ENCODE measurements at regions not wholly inside any gene's neighbourhood (a gene's known extent, or its start where the extent isn't known, plus 50 kb on each side); places are given as distances from the start of the nearest gene placed in this dataset.
"Not testable (repeated sequence)": the region's sequence is repeated elsewhere in the genome, so short reads cannot be mapped to it uniquely, and the experiment has no call there.

DNA sequence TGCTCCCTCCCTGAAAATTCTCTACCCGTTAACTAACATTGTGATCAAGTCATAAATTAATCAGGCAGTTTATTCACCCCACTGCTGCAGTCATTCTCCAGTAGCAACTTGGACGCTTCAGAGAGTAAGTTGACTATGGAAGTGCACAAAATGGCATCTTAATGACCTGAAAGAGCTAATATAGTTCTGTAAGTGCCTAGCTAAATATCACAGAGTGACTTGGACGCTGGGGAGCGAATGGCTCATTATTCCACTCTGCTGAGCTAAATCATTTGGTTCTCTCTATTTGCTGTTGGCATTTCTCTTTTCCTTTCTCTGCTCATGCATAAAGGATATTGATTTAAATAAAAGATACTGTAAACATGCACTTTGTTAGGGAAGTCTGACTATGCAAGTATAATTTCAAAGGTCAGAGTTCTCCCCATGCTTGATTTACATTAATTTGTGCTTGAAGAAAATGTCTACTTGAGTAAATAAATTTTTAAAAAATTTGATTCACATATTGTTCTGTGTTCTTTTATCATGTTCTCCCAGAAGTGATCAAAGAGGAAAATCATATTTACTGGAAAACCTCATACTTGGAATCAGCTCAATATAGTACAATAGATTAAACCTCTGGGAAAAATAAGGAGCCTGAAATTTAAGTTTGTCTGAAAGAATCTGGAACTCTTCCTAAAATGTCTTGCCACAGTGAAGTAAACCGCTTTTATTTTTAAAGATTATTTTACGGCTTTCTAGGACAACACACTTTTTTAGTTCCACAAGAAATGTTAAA lies 169.5 kb upstream of the HAPLN1 start:
- no peak overlapping the region for H3K4me3 Mint-ChIP-seq
- ATAC-seq (replicated peaks) (no peak), DNase-seq (no peak)
- no peaks in the 10 kb centered on the region for H3K27me3 Mint-ChIP-seq
- no peaks in the 10 kb centered on the region for H3K4me1 Mint-ChIP-seq (ENCODE audit: low read depth in 2 of 2)
- H3K27ac Mint-ChIP-seq: no peak overlapping the region
- no peaks in the 10 kb centered on the region for H3K9me3 Mint-ChIP-seq
- no peaks in the 10 kb centered on the region for H3K36me3 Mint-ChIP-seq (ENCODE audit: insufficient read depth)

DNA sequence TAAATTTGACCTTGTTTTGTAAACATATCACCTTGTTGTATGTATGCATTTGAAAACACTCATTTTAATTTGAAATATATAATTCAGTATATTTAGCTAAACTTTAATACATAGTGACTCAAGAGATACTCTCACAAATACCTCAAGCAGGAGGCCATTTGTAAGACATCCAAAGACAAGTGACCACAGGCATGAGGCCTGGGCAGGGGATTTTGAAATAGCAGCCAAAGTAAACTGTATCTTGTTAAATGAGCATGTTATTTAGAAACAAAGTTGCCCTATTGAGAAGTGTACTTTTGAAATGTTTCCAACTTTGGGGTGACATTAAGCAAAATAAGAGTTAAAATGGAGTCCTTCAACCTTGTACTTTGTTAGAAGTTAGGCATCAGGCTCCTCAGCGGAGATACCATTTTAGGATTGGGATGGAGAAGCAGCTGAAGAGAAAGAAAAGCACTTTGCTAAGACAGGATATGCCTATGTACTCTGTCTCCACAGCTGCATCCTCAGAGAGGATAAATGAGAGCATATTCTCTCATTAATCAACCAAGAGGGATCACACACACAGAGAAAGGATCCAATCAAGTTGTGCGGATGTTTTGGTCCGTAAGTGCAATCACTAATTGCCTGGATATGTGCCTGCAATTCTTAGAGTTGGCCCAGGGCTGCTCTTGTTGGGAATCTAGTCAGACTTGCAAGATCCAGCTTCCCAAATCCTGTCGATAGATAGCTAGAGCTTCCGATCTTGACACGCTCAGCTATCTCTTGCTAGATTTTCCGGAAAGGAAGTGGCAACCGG lies 157.5 kb upstream of the HAPLN1 start:
- Mint-ChIP-seq H3K27me3 (no peaks in the 10 kb centered on the region), H3K4me3 (no peak overlapping the region), H3K4me1 (ENCODE audit: low read depth in 2 of 2) (no peaks in the 10 kb centered on the region), H3K36me3 (ENCODE audit: insufficient read depth) (no peaks in the 10 kb centered on the region), H3K9me3 (peaks cover 0 to 2% of the 10 kb centered on the region in 2 donors), H3K27ac (no peak overlapping the region)
- ATAC-seq (replicated peaks): no peak
- DNase-seq: no peak

DNA sequence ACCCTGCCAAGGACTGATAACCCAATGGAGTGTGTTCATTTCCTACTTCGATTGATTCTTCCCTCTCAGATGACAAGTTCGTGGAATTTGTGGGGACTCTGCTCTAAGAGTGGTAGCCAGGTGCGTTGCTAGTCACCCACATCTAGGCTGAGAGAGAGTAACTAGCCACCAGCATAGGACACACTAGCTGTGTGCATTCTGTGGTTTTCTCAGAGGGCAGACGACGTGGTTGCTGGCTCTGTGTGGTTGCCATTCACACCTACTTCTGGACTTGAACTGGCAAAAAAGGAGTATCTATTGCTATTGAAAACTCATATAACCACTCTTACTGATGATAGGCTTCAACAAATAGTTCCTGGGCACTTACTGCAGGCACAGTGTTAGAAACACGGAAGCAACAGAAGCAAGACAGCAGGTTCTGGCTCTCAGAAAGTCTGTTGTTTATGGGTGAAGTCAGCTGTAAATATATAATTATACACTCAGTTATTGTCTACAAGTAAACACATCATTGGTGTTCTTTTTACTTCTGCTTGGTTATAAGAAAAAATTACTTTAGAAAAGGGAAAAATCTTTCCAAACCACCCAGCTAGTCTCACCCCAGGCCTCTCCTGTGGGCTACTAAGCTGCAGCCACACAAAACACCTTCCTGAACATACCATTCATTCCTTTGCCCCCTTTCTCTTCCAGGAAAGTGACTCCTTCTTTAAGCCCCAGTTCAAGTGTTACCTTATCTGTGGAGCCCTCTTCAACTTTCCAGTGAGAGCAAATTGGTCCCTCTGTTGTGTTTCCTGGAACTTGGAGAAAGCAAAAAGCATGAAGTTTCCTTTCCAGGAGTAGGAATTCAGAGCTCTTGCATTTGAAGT lies 151.1 kb upstream of the HAPLN1 start:
- peaks cover 0 to 4% of the 10 kb centered on the region in 2 donors for H3K9me3 Mint-ChIP-seq
- no peak overlapping the region for H3K4me3 Mint-ChIP-seq
- no peaks in the 10 kb centered on the region for H3K27me3 Mint-ChIP-seq
- ATAC-seq (replicated peaks) (no peak), DNase-seq (no peak)
- no peak overlapping the region for H3K27ac Mint-ChIP-seq
- H3K36me3 Mint-ChIP-seq (ENCODE audit: insufficient read depth): no peaks in the 10 kb centered on the region
- H3K4me1 Mint-ChIP-seq (ENCODE audit: low read depth in 2 of 2): no peaks in the 10 kb centered on the region

DNA sequence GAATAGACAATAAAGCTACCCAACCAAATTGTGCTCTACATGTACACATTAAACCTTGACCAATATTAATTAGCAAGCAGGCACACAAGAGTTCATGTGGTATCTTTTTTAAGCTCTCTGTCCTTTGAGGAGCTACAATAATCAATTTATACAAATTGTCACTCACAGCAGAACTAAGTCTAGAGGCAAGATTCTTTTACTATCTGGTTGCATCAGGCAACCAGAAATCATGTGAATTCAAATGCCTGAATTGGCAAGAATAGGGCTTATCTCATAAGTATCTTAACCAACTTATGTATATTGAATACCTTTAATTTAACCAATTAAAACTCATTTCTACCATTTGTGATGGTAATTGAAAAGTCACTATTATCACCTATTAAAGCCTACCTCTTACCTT lies 145.5 kb upstream of the HAPLN1 start:
- H3K27me3 Mint-ChIP-seq: no peaks in the 10 kb centered on the region
- H3K27ac Mint-ChIP-seq: no peak overlapping the region
- no peaks in the 10 kb centered on the region for H3K4me1 Mint-ChIP-seq (ENCODE audit: low read depth in 2 of 2)
- ATAC-seq (replicated peaks) (no peak), DNase-seq (no peak)
- H3K36me3 Mint-ChIP-seq (ENCODE audit: insufficient read depth): no peaks in the 10 kb centered on the region
- no peak overlapping the region for H3K4me3 Mint-ChIP-seq
- peaks cover 4 to 8% of the 10 kb centered on the region in 2 donors for H3K9me3 Mint-ChIP-seq

DNA sequence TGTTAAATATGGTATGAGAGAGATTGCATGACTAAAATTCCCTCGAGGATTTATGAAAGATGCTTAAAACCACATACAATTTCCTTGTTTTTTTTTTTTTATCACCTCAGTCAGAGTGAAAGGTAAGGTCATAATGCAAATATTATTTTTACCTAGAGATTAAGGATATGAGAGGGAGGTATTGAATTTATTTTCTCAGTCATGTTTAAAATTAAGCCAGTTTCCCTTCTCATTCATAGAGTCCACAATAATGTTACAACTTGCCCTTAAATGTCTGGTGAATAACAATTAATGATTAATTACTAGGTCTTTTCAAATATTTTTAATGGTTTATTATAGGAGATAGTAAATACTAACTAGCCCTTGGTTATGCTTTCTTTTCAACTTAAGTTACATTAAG lies 144.9 kb upstream of the HAPLN1 start:
- Mint-ChIP-seq H3K27ac (no peak overlapping the region), H3K36me3 (ENCODE audit: insufficient read depth) (no peaks in the 10 kb centered on the region), H3K4me1 (ENCODE audit: low read depth in 2 of 2) (no peaks in the 10 kb centered on the region), H3K4me3 (no peak overlapping the region), H3K9me3 (peaks cover 4 to 8% of the 10 kb centered on the region in 2 donors), H3K27me3 (no peaks in the 10 kb centered on the region)
- no peak for DNase-seq
- no peak for ATAC-seq (replicated peaks)

DNA sequence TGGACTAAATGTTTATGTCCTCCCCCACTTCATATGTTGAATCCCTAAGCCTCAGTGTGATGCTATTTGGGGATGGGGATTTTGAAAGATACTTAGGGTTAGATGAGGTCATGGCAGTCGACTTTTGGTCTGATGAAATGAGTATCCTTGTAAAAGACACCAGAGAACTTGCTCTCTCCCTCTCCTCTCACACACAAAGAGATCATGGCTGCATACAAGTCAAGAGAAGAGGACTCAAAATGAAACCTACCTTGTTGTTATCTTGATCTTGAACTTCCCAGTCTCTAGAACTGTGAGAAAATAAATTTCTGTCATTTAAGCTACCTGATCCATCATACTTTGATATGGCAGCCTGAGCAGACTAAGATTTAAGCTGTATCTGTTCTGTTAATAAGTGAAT lies 144.0 kb upstream of the HAPLN1 start:
- H3K9me3 Mint-ChIP-seq: peaks cover 4 to 8% of the 10 kb centered on the region in 2 donors
- H3K4me1 Mint-ChIP-seq (ENCODE audit: low read depth in 2 of 2): no peaks in the 10 kb centered on the region
- DNase-seq (no peak), ATAC-seq (replicated peaks) (no peak)
- H3K27me3 Mint-ChIP-seq: no peaks in the 10 kb centered on the region
- H3K4me3 Mint-ChIP-seq: no peak overlapping the region
- no peak overlapping the region for H3K27ac Mint-ChIP-seq
- H3K36me3 Mint-ChIP-seq (ENCODE audit: insufficient read depth): no peaks in the 10 kb centered on the region

DNA sequence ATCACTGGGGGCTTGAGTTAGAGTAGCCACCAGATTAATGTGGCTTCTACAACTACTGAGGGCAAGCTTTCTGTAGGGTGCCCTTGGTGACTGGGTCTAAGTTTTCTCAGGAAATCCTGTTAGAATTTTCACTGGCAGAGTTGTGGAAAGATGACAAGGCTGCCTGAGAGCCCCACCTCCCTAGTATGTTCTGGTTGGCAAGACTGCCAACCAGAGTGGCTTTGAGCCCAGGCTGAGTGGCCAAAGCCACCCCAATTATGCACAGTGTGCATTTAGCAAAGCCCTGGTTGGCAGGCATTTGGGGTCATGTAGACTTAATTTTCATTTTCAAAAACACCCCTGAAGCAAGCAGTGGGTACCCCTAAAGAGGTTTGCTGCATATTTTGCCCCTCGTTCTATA lies 136.7 kb upstream of the HAPLN1 start:
- no peak overlapping the region for H3K4me3 Mint-ChIP-seq
- H3K27ac Mint-ChIP-seq: no peak overlapping the region
- H3K27me3 Mint-ChIP-seq: no peaks in the 10 kb centered on the region
- H3K9me3 Mint-ChIP-seq: peaks cover under 1 to 5% of the 10 kb centered on the region in 2 donors
- DNase-seq (no peak), ATAC-seq (replicated peaks) (no peak)
- H3K4me1 Mint-ChIP-seq (ENCODE audit: low read depth in 2 of 2): no peaks in the 10 kb centered on the region
- no peaks in the 10 kb centered on the region for H3K36me3 Mint-ChIP-seq (ENCODE audit: insufficient read depth)

DNA sequence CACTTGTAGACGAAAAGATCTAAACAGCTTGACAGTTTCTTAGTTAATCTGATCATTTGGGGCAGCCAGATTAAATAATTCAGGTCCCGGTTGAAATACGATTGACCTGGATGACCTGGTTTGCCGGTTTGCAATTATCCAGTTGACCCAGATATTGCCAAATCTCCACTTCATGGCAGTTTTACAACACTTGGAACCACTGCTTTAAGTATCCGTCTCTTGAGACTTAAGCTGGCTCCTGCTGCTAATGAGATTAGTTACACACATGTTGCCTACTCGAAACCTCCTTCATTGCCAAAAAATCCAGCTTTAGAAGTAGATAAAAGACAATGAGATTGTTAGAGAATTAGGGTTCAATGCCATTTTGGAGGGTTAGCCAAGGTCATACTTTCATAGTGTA lies 136.2 kb upstream of the HAPLN1 start:
- no peaks in the 10 kb centered on the region for H3K27me3 Mint-ChIP-seq
- no peak overlapping the region for H3K27ac Mint-ChIP-seq
- H3K36me3 Mint-ChIP-seq (ENCODE audit: insufficient read depth): no peaks in the 10 kb centered on the region
- ATAC-seq (replicated peaks) (no peak), DNase-seq (no peak)
- H3K4me1 Mint-ChIP-seq (ENCODE audit: low read depth in 2 of 2): no peaks in the 10 kb centered on the region
- peaks cover 0 to 2% of the 10 kb centered on the region in 2 donors for H3K9me3 Mint-ChIP-seq
- no peak overlapping the region for H3K4me3 Mint-ChIP-seq

DNA sequence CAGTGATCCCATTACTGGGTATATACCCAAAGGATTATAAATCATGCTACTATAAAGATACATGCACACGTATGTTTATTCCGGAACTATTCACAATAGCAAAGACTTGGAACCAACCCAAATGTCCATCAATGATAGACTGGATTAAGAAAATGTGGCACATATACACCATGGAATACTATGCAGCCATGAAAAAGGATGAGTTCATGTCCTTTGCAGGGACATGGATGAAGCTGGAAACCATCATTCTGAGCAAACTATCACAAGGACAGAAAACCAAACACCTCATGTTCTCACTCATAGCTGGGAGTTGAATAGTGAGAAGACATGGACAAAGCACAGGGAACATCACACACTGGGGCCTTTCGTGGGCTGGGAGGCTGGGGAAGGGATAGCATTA lies 129.8 kb upstream of the HAPLN1 start:
- not testable (repeated sequence) for H3K27me3 Mint-ChIP-seq; H3K36me3 Mint-ChIP-seq (ENCODE audit: insufficient read depth); H3K4me3 Mint-ChIP-seq; H3K4me1 Mint-ChIP-seq (ENCODE audit: low read depth in 2 of 2); DNase-seq; ATAC-seq (replicated peaks); H3K27ac Mint-ChIP-seq; H3K9me3 Mint-ChIP-seq

DNA sequence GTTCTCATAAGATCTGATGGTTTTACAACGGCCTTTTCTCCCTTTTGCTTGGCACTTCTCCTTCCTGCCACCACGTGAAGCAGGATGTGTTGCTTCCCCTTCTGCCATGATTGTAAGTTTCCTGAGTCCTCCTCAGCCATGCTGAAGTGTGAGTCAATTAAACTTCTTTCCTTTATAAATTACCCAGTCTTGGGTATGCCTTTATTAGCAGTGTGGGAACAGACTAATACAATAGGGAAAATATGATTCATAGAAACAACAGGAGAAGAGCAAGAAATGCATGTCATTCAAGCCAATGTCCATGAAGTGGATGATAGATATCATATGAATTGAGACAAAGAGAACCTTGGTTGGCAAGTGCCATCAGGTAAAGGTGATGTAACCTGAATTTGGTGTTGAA lies 128.3 kb upstream of the HAPLN1 start:
- no peaks in the 10 kb centered on the region for H3K27me3 Mint-ChIP-seq
- H3K4me3 Mint-ChIP-seq: no peak overlapping the region
- DNase-seq (no peak), ATAC-seq (replicated peaks) (no peak)
- H3K36me3 Mint-ChIP-seq (ENCODE audit: insufficient read depth): no peaks in the 10 kb centered on the region
- H3K4me1 Mint-ChIP-seq (ENCODE audit: low read depth in 2 of 2): no peaks in the 10 kb centered on the region
- H3K9me3 Mint-ChIP-seq: peaks cover 0 to 3% of the 10 kb centered on the region in 2 donors
- no peak overlapping the region for H3K27ac Mint-ChIP-seq

DNA sequence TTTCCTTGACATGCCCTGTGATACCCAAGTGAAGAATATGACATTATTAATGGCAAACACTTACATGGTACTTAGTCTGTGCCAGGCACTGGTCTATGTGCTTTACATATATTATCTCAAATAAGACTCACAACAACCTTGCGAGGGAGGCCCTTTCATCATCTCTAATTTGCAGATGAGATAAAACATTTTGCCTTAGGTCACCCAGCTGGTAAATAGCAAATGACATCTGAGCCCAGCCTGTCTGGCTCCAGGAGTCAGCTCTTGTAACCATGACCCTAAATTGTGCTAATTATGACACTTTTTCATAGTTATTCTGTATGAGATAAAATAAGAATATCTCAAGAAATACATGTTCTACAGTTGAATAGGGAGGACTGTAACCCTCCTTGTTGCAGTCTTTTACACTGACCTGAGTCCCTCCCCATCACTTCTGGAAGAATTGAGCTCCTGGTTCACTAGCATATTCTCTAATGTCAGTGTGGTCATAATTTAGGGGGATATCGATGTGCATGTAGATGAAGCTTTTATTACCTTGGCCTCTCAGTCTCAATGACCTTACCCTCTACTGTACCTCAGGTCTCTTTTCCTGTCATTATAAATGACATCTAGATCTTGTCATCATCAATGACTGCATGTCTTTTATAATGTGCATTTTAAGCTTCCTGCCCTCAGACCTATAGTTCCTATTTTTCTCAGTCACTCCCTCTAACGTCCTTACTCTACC lies 126.1 kb upstream of the HAPLN1 start:
- Mint-ChIP-seq H3K4me1 (ENCODE audit: low read depth in 2 of 2) (no peaks in the 10 kb centered on the region), H3K4me3 (no peak overlapping the region), H3K9me3 (peaks cover 0 to 3% of the 10 kb centered on the region in 2 donors), H3K36me3 (ENCODE audit: insufficient read depth) (no peaks in the 10 kb centered on the region), H3K27me3 (no peaks in the 10 kb centered on the region), H3K27ac (no peak overlapping the region)
- ATAC-seq (replicated peaks) (no peak), DNase-seq (no peak)

DNA sequence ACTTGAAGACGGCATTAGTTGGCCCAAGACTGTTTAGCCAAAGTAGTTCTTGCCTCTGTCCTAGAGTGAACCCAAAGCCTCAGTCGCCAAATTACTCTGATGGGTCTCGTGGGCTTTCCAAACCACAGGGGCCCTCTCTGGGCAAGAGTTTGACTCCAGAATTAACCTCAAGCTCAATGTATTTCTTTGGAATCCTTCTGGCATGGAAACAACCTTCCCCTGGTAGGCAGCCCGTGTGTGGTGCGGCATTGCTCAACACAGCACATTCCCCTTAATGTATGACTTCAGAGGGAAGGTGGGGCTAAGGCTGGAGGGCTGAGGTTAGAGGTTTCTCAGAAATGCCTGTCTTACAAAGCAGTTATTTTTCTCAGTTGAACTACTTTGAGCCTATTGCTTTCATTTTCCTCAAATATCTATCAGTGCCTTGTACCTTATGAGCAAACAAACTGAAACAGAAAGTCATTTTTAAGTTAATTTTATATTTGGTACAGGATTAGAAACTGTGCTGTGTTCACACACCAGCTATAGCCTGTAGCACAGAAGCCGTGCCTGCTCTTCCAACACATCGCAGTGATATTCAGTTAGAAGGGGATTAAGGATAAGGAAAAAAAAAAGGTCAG lies 123.9 kb upstream of the HAPLN1 start:
- Mint-ChIP-seq H3K4me3 (no peak overlapping the region), H3K27ac (no peak overlapping the region), H3K27me3 (no peaks in the 10 kb centered on the region), H3K36me3 (ENCODE audit: insufficient read depth) (no peaks in the 10 kb centered on the region), H3K4me1 (ENCODE audit: low read depth in 2 of 2) (no peaks in the 10 kb centered on the region), H3K9me3 (peaks cover 6 to 8% of the 10 kb centered on the region in 2 donors)
- DNase-seq (no peak), ATAC-seq (replicated peaks) (peak; percentile 16)

DNA sequence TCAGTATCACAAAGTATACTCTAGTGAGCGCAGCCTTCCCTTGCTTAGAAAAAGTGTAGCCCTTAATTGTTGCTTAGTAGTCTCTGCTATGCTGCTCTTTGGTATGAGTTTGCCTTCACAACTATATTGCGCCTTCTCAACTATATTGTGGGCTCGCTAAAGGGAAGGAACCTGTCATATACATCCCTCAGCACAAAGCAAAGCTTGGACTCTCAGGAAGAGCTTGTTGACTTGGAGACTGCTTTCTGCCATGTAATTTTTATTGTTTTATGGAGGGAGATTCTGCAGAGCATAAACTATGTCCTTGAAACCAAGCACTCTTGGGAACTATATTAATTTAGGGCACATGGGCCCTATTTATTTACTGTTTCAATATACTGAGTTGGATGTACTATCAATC lies 119.1 kb upstream of the HAPLN1 start:
- no peak overlapping the region for H3K4me3 Mint-ChIP-seq
- ATAC-seq (replicated peaks) (no peak), DNase-seq (no peak)
- H3K4me1 Mint-ChIP-seq (ENCODE audit: low read depth in 2 of 2): no peaks in the 10 kb centered on the region
- H3K27ac Mint-ChIP-seq: no peak overlapping the region
- no peaks in the 10 kb centered on the region for H3K27me3 Mint-ChIP-seq
- peaks cover 7 to 11% of the 10 kb centered on the region in 2 donors for H3K9me3 Mint-ChIP-seq
- H3K36me3 Mint-ChIP-seq (ENCODE audit: insufficient read depth): no peaks in the 10 kb centered on the region
